Activated T-helper 2 cell treated with anti-CD3 and anti-CD28 coated beads, Interferon-gamma antibody, Interleukin-2, Interleukin-4, amounts not matched to agents 10 μg/mL and 5 μg/mL and 100 μg/mL, durations not matched to agents 14 hours and 24 hours and 36 hours (primary cell): ENCODE measurements at regions not wholly inside any gene's neighbourhood (a gene's known extent, or its start where the extent isn't known, plus 50 kb on each side); places are given as distances from the start of the nearest gene placed in this dataset.
"Not testable (repeated sequence)": the region's sequence is repeated elsewhere in the genome, so short reads cannot be mapped to it uniquely, and the experiment has no call there.

Source experiments
- DNase-seq: peaks from one replicate; pipeline ENCODE4 v3.0.0; 2021; ENCODE audit warnings: low spot score
- H3K27ac Mint-ChIP-seq: one replicate; pipeline ENCODE4 v1.8.0; 2021; ENCODE audit warnings: mixed read lengths
- H3K27me3 Mint-ChIP-seq: one replicate; pipeline ENCODE4 v1.8.0; 2021; ENCODE audit warnings: low read depth, mixed read lengths
- H3K36me3 Mint-ChIP-seq: one replicate; pipeline ENCODE4 v1.8.0; 2021; ENCODE audit warnings: low read depth, mixed read lengths
- H3K4me1 Mint-ChIP-seq: one replicate; pipeline ENCODE4 v1.8.0; 2021; ENCODE audit warnings: low read depth, mixed read lengths
- H3K4me3 Mint-ChIP-seq: one replicate; pipeline ENCODE4 v1.8.0; 2021; ENCODE audit warnings: low read depth, mild to moderate bottlenecking, moderate library complexity, mixed read lengths
- H3K9me3 Mint-ChIP-seq: one replicate; pipeline ENCODE4 v1.8.0; 2021; ENCODE audit warnings: mixed read lengths
- intact Hi-C: fragments of 100-400 bp; cut with micrococcal nuclease; formaldehyde crosslinking; loops from one replicate; pipeline ENCODE4 v1.15.1; 2023

DNA sequence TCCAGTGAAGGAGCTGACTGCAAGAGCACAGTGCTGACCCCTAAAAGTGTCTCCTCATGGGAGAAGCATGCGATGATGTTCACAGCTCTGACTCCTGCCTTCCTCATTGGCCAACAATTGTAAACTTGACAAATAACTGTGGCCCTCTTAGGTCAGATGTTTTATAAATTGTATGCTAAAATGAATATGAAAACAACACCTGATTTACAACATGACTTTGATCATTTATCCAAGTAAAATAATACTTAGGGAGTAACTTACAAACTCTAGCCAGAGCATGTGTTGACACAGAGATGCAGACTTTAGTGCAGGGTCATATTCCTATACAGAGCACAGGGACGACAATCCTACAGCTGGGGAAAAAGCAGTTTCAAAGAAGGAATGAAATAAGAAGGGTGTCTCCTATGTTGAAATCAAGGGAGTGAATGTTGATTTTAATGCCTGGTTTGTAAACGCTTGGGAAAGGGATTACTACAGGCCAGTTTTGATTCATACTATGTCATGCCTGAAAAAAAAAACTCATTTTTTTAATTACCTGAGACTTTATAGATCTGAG lies 391.4 kb upstream of the AKR1E2 start:
- no peaks in the 10 kb centered on the region for H3K4me1 Mint-ChIP-seq
- H3K27ac Mint-ChIP-seq = no peak overlapping the region
- H3K4me3 Mint-ChIP-seq = no peak overlapping the region
- no peaks in the 10 kb centered on the region for H3K36me3 Mint-ChIP-seq
- intact Hi-C loops = no loop called here
- peaks cover 5% of the 10 kb centered on the region for H3K27me3 Mint-ChIP-seq
- no peak for DNase-seq
- H3K9me3 Mint-ChIP-seq = no peaks in the 10 kb centered on the region

DNA sequence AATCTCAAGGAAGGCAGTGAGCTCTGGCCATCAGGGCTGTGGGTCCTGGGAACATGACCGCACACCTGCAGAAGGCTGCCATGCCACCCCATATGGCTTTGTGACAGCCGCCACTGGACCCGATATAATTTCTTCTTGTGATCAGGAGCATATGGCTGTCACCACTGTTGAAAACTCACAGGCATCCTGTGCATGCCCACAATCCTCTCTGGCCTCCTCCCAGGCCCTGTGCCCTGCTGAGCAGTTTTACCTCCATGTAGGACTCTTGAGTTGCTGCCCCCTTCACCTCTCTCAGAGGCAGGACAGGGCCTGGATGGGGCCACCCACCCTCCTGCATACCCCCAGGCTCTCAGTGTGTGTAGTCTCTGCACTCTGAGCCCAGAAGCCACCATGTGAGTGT lies 391.9 kb upstream of the AKR1E2 start:
- no peaks in the 10 kb centered on the region for H3K4me1 Mint-ChIP-seq

DNA sequence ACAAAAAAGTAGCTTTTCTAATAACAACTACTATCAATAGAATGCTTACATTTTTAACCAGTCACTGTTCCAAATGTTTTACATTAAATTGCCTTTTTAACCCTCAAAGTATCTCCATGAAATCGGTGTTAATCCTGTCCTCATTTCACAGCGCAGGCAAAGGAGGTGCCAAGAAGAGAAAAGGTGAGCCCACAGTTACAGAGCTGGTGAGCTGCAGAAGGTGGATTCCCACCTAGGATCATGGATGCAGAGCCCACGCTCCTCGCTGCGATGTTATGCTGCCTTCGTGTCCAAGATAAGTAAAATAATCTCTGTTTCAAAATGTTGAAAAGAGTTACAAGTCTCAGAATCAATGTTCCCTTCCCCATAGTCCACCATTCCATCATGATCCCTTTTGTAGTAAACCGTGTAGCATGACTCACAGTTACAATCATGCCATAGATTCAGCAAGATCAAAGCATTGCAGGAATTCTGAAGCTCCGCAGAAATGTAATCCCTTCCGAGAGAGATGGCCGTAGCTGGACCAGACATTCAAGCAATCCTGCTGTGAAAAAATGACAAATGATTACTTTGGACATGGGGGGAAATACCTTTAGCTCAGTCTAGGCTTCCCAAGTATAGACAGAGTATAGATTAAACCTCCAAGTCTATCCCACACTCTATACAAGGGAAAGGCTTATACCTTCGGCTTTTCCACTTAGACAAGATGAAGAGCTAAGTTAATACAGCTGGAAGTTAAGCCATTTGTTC lies 394.7 kb upstream of the AKR1E2 start:
- Mint-ChIP-seq H3K27ac (no peak overlapping the region), H3K4me3 (no peak overlapping the region), H3K9me3 (no peaks in the 10 kb centered on the region), H3K4me1 (no peaks in the 10 kb centered on the region), H3K36me3 (no peaks in the 10 kb centered on the region), H3K27me3 (peaks cover 3% of the 10 kb centered on the region)
- no peak for DNase-seq
- intact Hi-C loops = no loop called here

More for the DNA sequence above, 391.9 kb upstream of the AKR1E2 start:
- H3K36me3 Mint-ChIP-seq = no peaks in the 10 kb centered on the region
- peaks cover 4% of the 10 kb centered on the region for H3K27me3 Mint-ChIP-seq
- no peak overlapping the region for H3K4me3 Mint-ChIP-seq
- intact Hi-C loops = no loop called here
- no peaks in the 10 kb centered on the region for H3K9me3 Mint-ChIP-seq
- no peak for DNase-seq
- H3K27ac Mint-ChIP-seq = no peak overlapping the region

DNA sequence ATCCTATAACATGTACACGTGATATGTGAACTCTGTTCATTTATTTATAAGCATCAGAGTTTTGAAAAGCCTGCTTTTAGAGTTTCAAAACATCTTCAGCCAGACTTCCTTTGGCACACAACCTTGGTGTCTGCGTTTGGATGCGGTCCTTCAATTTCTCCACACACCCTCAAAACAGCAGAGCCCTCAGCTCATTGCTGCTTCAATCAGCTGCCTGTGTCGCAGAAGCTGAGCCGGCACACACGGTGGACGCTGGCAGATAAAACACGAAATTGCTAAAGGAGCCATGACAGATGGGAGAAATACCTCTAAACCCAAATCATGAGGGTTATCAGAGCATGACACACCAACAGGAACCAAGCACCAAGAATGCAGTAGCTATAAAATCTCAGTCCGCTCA lies 396.4 kb upstream of the AKR1E2 start:
- Mint-ChIP-seq H3K9me3 (no peaks in the 10 kb centered on the region), H3K27ac (no peak overlapping the region), H3K4me1 (no peaks in the 10 kb centered on the region), H3K4me3 (no peak overlapping the region), H3K36me3 (no peaks in the 10 kb centered on the region), H3K27me3 (peaks cover 3% of the 10 kb centered on the region)
- intact Hi-C loops = no loop called here
- no peak for DNase-seq

DNA sequence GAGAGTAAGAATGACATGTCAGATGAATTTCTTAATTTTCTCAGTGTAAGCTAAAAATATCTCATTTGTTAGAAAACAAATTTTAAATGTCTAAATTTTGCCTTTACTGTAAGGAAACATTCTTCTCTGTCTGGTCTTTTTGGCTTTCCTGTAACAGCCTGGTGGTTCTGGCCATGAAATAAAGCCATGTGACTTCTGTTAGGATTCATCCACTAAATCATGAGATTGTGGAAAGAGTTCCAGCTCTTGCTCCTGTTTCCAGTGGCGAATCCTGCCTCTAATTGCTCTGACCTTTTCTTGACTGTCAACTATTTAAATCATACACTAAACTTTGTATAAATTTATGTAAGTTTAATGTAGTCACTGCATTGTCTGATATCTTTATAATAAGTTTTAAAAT lies 398.5 kb upstream of the AKR1E2 start:
- peaks cover 6% of the 10 kb centered on the region for H3K27me3 Mint-ChIP-seq
- DNase-seq = no peak
- H3K27ac Mint-ChIP-seq = no peak overlapping the region
- H3K4me1 Mint-ChIP-seq = no peaks in the 10 kb centered on the region
- intact Hi-C loops = no loop called here
- no peak overlapping the region for H3K4me3 Mint-ChIP-seq
- H3K36me3 Mint-ChIP-seq = no peaks in the 10 kb centered on the region
- H3K9me3 Mint-ChIP-seq = no peaks in the 10 kb centered on the region

DNA sequence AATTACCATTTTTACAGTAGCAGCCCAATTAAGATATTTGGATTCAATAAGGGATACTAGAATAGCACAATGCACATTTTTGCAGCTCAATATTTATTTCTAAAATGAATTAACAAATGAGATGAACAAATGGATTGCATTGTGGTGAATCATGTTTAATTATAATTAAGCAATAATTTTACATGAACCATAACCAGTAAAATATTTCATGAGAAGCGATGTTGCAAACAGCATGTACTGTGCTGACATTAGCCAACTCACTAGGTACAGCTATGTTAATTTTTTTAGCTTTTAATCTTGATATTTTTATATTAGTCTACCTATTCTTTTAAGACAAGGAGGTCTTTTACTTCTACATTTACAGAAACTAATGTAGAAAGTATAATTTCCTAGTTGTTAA lies 399.1 kb upstream of the AKR1E2 start:
- no peak overlapping the region for H3K27ac Mint-ChIP-seq

DNA sequence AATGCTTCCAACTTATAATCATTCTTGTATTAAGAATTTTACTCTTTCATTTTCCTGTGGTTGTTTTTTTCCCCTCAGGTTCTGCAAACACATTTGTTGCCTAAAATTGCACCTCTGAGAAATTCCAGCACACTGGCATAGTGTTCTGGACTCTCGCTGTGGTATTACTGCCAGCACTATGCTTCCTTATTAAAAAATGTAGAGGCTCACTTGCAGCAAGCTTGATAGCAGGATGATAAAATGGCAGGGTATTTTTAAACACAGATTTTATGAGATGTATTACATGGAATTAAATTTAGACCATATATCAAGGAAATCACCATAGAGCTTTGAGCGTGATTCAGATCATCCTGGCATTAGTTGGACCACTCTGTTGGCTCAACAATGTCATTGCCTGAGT lies 416.7 kb upstream of the AKR1E2 start:
- Mint-ChIP-seq H3K9me3 (no peaks in the 10 kb centered on the region), H3K36me3 (no peaks in the 10 kb centered on the region), H3K4me1 (peaks cover 2% of the 10 kb centered on the region), H3K27ac (no peak overlapping the region), H3K4me3 (no peak overlapping the region), H3K27me3 (peaks cover 7% of the 10 kb centered on the region)
- no peak for DNase-seq
- intact Hi-C loops = no loop called here

More for the DNA sequence above, 399.1 kb upstream of the AKR1E2 start:
- no peak for DNase-seq
- intact Hi-C loops = no loop called here
- H3K36me3 Mint-ChIP-seq = no peaks in the 10 kb centered on the region
- H3K27me3 Mint-ChIP-seq = peaks cover 9% of the 10 kb centered on the region
- H3K9me3 Mint-ChIP-seq = no peaks in the 10 kb centered on the region
- no peak overlapping the region for H3K4me3 Mint-ChIP-seq
- no peaks in the 10 kb centered on the region for H3K4me1 Mint-ChIP-seq

DNA sequence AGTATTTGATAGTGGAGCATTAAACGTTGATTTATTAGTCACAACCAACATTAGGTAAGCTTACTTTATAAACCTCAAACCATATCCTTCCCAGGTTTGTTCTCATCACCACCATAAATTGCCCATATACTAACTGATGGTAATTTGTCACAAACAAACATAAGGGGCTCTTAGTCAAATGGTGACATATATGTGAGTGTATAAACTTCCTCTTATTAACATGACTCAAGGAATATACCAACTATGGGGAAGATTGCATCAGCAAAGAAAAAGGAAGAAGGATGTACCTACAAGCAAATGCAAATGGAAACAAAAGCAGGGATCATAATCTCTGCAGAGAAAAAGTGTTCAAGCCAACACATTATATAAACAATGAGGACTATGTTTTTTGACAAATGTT lies 418.2 kb upstream of the AKR1E2 start:
- Mint-ChIP-seq H3K9me3 (no peaks in the 10 kb centered on the region), H3K27me3 (peaks cover 9% of the 10 kb centered on the region), H3K4me3 (no peak overlapping the region), H3K27ac (no peak overlapping the region), H3K36me3 (no peaks in the 10 kb centered on the region), H3K4me1 (peaks cover 2% of the 10 kb centered on the region)
- intact Hi-C loops = no loop called here
- no peak for DNase-seq

DNA sequence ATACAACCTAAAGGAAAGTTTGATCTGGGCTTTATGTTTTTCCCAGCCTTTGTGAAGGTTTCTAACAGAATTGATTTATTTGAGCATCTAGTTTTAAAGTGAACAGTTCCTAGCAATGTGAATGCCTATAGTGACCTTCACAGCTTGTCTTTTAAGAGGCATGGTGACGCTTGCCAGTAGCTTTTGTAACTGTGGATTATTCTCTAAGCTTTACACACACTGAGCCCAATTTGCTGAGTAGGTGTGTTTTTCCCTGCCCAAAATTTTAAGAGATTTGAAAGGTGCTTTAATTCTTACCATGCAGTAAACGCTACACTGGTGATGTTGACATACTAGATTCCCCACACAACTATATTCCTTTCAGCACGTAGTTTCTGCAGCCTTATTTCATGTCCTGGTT lies 420.2 kb upstream of the AKR1E2 start:
- peaks cover 2% of the 10 kb centered on the region for H3K4me1 Mint-ChIP-seq
- intact Hi-C loops = no loop called here
- H3K9me3 Mint-ChIP-seq = no peaks in the 10 kb centered on the region
- no peak overlapping the region for H3K27ac Mint-ChIP-seq
- no peak for DNase-seq
- H3K4me3 Mint-ChIP-seq = no peak overlapping the region
- H3K27me3 Mint-ChIP-seq = peaks cover 9% of the 10 kb centered on the region
- H3K36me3 Mint-ChIP-seq = no peaks in the 10 kb centered on the region

DNA sequence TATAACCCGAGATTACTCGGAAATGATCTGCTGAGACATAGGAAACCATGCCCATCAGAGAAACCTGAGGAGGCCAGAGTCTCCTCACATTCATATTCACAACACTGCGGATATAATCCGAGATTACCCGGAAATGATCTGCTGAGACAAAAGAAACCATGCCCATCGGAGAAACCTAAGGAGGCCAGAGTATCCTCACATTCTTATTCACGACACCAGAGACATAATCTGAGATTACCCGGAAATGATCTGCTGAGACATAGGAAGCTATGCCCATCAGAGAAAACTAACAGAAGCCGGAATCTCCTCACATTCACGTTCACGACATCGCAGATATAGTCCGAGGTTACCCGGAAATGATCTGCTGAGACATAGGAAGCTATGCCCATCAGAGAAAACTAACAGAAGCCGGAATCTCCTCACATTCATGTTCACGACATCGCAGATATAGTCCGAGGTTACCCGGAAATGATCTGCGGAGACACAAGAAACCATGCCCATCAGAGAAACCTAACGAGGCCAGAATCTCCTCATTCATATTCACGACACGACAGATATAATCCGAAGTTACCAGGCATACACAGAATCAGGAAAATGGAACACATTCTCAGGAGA lies 422.3 kb upstream of the AKR1E2 start:
- intact Hi-C loops = no loop called here
- peaks cover 9% of the 10 kb centered on the region for H3K27me3 Mint-ChIP-seq
- no peaks in the 10 kb centered on the region for H3K9me3 Mint-ChIP-seq
- H3K36me3 Mint-ChIP-seq = no peaks in the 10 kb centered on the region
- no peak overlapping the region for H3K4me3 Mint-ChIP-seq
- H3K4me1 Mint-ChIP-seq = peaks cover 2% of the 10 kb centered on the region
- DNase-seq = no peak
- H3K27ac Mint-ChIP-seq = no peak overlapping the region

DNA sequence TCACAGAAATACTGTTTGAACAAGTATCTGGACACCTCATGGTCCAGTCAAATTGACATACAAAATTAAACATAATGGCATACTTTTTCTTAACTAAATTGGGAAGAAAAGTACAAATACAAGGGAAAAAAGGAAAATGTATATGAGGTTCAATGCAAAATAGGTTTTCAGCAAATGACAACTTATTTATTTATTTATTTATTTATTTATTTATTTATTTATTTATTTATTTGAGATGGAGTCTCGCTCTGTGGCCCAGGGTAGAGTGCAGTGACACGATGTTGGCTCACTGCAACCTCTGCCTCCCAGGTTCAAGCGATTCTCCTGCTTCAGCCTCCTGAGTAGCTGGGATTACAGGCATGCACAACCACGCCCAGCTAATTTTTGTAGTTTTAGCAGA lies 424.9 kb upstream of the AKR1E2 start:
- H3K27ac Mint-ChIP-seq, DNase-seq, H3K4me1 Mint-ChIP-seq, H3K9me3 Mint-ChIP-seq, H3K36me3 Mint-ChIP-seq, intact Hi-C loops, H3K4me3 Mint-ChIP-seq: not testable (repeated sequence)
- peaks cover 17% of the 10 kb centered on the region for H3K27me3 Mint-ChIP-seq

DNA sequence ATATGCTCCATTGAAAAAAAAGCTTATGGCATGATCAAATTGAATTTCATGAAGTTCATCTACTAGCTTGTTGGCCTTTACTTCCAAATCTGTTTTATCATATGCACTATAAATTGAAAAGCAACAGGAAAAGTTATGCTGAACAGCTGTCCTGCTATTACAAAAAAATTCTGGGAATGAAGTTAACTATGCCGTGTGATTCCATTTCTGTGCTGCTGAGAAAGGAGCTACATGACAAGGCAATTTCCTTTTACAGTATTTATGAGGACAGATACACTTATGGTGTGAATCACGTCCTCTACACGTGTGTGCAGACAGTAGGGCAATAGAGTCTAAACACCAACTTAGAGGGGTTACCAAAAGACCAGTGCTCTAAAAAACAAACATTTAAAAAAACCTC lies 426.5 kb upstream of the AKR1E2 start:
- H3K4me1 Mint-ChIP-seq = no peaks in the 10 kb centered on the region
- DNase-seq = no peak
- H3K36me3 Mint-ChIP-seq = no peaks in the 10 kb centered on the region
- H3K4me3 Mint-ChIP-seq = no peak overlapping the region
- intact Hi-C loops = no loop called here
- no peak overlapping the region for H3K27ac Mint-ChIP-seq
- H3K27me3 Mint-ChIP-seq = peaks cover 17% of the 10 kb centered on the region
- H3K9me3 Mint-ChIP-seq = no peaks in the 10 kb centered on the region

DNA sequence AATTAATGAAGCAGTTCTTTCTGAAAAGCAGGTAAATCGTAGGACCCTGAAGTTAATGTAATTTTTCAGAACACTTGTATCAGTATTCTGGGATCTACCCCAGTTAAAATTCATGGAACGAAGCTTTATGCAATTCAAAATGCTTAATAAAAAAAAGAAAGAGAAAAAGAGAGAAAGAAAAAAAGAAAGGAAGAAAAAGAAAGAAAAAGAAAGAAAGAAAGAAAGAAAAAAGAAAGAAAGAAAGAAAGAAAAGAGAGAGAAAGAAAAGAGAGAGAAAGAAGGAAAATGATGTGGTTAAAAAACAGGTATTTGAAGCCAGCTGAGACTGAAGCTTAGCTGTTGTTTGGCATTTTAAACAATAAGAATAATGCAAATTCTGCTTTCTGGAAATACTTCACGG lies 427.4 kb upstream of the AKR1E2 start:
- intact Hi-C loops = no loop called here
- Mint-ChIP-seq H3K4me1 (no peaks in the 10 kb centered on the region), H3K27me3 (peaks cover 17% of the 10 kb centered on the region), H3K27ac (no peak overlapping the region), H3K36me3 (no peaks in the 10 kb centered on the region), H3K4me3 (no peak overlapping the region), H3K9me3 (no peaks in the 10 kb centered on the region)
- DNase-seq = no peak
